DMS 273 (cell line): ENCODE measurements at regions not wholly inside any gene's neighbourhood (a gene's known extent, or its start where the extent isn't known, plus 50 kb on each side); places are given as distances from the start of the nearest gene placed in this dataset.
"Not testable (repeated sequence)": the region's sequence is repeated elsewhere in the genome, so short reads cannot be mapped to it uniquely, and the experiment has no call there.

Source experiments
- DNase-seq: peaks from one replicate; lab custom pipeline; 2025; ENCODE audit not compliant: unreplicated experiment; lab: John Stamatoyannopoulos, UW

DNA sequence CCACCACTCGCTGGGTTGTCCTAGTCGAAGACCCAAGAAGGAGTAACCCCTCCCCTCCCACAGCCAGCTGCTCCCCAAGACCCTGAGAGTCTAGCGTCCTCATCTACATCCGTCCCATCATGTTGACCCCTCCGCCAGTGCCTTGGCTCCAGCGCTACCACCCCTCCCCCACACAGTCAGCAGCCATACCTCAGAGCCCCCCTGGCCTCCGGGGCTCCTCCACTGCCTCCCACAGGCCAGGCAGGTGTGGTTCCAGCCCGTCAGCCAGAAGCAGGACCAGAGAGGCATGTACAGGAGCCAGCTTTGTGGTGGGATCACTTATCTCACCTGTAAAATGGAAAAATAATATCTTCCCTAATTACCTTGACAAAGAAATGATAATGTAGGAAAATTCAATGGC, 51.5 kb upstream of the PHF21B start:
- DNase-seq: no peak

DNA sequence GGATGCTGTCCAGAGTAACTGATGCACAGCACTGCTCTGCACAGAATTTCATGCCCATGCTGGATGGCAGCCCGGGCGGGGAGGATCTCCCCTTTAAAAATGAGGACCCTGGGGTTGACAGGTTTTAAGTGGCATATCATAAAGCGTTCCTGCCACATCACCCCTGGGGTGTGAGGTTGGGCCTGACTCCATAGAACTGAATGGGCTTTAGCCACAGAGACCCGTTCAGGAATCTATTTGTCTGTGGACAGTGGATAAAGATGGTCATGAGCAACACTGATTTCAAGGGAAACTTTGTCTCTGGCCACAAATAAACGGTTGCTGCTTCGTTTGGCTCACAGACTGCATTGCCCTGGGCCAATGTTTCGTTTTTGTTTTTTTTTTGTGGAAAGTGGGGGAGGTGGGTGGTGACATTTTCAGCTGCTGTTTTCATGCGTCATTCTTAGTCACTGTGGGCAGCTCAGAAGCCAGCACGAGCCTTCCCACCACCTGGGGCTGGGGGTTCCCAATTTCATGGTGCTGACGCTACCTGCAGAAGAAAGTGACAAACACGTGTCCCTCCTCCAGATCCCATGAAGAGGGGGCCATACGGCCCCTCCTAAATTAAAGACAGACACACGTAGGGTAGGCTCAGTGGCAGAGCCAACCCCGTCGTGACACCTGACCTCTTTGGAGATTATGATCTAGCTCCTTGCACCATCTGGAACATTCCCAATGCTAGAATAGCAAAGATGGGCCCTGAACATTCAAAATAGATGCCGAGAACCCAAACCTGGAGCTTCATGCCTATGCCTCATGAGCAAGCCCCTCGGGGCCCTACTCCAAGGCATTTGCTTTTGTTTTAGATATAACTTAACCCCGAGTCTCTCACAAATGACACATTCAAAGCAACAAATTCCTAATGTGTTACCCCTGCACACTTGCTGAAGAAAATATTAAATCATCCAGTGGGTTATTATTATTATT, 54.8 kb upstream of the PHF21B start:
- DNase-seq: no peak

DNA sequence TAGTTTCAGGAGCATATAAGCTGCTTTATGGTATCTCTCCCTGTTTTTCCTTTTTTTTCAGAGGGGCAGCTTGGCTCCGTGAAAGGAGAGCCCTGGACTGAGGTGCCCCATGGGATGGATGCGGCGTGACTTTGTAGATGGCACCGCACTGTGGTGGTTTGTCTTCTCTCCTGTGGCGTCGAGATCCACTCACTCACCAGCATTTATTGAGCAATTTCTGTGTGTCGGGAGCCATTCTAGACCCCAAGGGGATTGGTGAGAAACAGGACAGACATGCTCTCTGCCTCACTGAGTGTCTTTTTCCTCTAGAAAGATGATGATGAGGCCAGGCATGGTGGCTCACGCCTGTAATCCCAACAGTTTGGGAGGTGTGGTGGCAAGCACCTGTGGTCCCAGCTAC, 55.9 kb upstream of the PHF21B start:
- DNase-seq: no peak

- DNase-seq: no peak
These were observed 57.9 kb upstream of the PHF21B start for GRCh38 chr22:45067731-45068130.

GRCh38 chr22:45069925-45070324, 60.1 kb upstream of the PHF21B start:
- no peak for DNase-seq

DNA sequence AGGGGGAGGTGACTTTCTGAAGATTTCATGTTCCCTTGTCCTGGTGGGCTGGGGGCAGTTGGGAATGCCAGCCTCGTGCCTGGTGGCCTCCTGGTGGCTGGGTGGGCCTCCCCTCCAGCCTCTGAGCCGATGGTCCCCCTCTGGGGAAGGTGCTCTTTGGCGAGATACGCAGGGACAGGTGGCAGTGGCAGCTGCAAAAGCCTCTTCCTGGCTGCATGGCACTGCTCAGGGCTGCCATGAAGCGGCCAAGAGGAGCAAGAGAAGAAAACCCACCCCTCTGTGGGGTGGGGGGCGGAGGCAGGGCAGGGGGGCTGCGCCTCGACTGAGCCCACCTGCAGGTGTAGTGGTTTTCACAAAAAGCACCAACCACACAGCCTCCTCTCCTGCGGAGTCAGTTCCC, 61.8 kb upstream of the PHF21B start:
- no peak for DNase-seq

GRCh38 chr22:45072322-45072903, 62.6 kb upstream of the PHF21B start:
- no peak for DNase-seq

- DNase-seq: no peak
These were observed 63.3 kb upstream of the PHF21B start for GRCh38 chr22:45073064-45073463.

DNA sequence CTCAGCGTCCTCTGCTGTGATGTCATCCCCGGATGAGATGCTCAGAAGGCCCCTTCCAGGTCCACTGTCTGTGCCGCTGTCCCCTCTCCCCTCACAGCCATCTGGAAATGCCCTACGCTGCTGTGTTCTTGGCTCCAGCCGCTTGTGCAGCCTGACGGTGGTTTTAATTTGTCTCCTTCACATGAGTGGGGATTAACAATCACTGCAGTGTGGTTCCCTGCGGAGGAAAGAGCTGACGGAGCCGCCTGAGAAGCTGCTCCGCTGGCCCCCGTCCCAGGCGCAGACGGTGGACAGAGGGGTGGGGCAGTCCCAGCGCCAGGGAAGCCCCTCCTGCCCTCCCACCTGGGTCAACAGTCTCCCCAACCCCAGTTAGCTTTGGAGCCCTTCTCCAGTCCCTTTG, 67.5 kb upstream of the PHF21B start:
- no peak for DNase-seq

- DNase-seq: no peak
These were observed 68.1 kb upstream of the PHF21B start for GRCh38 chr22:45077826-45078334.

GRCh38 chr22:45082795-45083194, 73.0 kb upstream of the PHF21B start:
- DNase-seq: no peak

- peak; percentile 24 for DNase-seq
These were observed 74.0 kb upstream of the PHF21B start for GRCh38 chr22:45083659-45084305.

GRCh38 chr22:45084400-45084920, 74.7 kb upstream of the PHF21B start:
- DNase-seq: no peak

DNA sequence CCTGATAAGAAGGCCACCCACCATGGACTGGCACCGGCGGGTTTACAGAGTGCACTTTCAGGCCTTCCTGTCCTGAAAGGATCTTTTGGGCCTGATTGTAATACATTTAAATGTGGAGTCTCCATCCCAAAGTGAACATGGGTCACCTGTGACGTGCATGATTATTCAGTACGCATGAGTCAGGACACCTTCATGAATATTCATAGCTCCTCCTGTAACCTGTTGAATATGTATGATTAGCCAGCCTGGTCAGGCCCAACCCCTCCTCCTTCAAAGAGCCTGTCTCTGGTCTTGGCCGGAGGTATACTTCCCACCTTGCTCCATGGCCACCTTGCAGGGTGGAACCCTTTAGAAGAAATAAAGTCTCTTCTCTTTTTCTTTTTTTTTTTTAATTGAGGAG, 75.9 kb upstream of the NUP50 start:
- peak; percentile 11 for DNase-seq

DNA sequence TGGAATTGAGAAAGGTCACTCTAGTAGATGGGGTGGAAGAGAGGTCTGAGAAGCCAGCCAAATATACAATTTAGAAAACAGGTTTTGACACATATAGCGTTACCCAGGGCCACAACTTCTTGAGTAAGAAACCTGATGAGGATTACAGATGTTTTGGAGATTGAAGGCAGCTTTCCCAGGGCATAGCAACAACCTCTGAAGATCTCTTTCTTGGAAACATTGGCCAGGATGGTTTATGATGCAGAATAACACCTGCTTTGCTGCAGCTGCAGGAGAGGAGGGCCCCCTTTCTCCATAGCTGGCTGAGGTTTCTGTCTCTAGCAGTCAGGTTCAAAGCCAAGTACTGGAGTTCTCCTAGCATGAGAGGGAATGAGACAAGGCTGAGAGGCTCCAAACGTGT, 75.1 kb upstream of the NUP50 start:
- no peak for DNase-seq

DNA sequence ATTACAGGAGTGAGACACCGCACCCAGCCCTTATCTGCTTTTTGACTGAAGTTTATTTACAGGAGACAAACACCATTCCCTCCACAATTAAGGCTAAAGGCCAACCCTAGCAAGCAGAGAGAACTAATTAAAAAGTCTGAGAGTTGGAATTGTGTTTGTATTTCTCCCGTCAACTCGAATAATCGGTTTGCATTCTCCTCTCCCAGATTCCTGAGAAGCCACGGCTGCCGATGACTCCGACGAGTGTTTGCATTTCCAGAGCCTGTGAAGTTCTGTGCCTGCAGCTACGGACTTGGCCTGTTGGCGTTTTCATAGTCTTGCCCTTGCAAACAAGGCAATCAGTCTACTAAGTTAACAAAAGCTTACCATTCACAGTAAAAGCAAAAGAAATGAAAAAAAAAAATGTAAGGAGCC, 73.2 kb upstream of the NUP50 start:
- no peak for DNase-seq

DNA sequence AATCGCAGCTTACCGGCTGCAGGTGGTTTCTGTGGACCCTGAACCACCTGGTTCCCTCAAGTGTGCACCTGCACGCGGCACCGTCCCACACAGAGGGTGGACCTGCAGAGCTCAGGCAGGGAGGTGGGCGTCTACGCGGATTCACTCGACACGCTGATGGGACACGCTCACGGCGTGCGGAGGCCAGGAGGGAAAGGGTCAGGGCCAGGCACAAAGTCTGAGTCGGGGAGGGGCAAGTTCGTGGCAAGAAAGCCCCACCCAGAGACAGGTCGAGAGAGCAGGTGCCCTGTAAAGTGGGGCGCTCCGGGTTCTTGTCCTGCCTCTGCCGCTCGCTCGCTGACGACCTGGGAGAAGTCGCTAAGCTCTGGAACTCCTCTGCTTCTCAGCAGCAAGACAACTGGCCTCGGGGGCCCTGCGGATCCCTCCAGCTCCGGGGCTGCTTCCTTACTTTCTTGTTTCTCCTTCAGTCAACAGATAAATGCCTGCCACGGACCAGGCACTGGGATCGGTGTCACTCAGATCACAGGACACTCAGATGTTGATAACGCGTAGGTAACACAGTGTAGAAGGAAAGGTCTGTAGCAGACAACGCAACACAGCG, 72.4 kb upstream of the NUP50 start:
- DNase-seq: no peak

DNA sequence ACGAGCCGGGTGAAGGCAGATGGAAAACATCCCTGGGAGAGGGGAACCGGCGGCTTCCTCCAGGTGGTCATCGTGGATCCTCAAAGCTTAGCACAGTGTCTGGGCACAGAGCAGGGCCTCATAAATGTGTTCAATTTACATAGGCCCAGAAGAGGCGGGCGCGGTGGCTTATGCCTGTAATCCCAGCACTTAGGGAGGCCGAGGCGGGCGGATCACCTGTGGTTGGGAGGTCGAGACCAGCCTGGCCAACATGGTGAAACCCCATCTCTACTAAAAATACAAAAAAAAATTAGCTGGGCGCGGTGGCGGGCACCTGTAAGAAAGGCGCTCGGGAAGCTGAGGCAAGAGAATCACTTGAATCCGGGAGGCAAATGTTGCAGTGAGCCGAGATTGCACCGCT, 71.8 kb upstream of the NUP50 start:
- not testable (repeated sequence) for DNase-seq

- DNase-seq: no peak
These were observed 71.1 kb upstream of the NUP50 start for GRCh38 chr22:45092644-45093043.

DNA sequence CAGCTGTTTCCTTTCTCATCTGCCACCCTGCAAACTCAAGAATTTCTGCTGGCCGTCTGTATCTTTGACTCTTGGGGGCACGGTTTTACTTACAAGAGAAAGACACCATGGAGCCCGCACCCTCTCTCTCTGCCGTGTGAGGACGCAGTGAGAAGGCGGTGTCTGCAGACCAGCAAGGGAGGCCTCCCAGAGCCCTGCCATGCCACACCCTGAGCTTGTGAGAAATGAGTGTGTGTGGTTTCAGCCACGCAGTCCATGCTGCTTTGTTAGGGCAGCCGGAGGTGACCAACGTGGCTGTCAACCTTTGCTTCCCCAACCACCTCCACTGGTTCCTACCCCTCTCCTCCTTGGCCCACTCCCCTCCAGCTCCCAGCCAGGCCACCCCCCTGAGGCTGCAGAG, 70.1 kb upstream of the NUP50 start:
- DNase-seq: no peak

GRCh38 chr22:45094081-45094720, 69.5 kb upstream of the NUP50 start:
- no peak for DNase-seq
